ENCODE measurements at regions not wholly inside any gene's neighbourhood (a gene's known extent, or its start where the extent isn't known, plus 50 kb on each side); places are given as distances from the start of the nearest gene placed in this dataset.

GRCh38 chr2:180621366-180621765, 359.0 kb upstream of the UBE2E3 start:
- intact Hi-C loops (cut with DNase I; ENCODE audit: low total_unique reads), result no loop called here

DNA sequence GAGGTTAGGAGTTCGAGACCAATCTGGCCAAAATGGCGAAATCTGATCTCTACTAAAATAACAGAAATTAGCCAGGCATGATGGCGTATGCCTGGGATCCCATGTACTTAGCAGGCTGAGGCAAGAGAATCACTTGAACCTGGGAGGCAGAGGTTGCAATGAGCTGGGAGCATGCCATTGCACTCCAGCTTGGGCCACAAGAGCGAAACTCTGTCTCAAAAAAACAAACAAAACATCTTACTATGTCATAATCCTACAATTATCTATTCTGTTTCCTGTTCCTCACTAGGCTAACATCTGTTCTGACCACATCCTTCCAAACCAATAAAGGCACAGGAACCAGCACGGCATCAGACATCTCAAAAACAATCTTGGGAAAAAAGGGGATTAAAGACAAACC, 361.8 kb upstream of the UBE2E3 start:
- intact Hi-C loops (cut with DNase I; ENCODE audit: low total_unique reads), result no loop called here
- no peak overlapping the region for H3K4me3 ChIP-seq (ENCODE audit: low read depth, poor library complexity, severe bottlenecking)
- DNase-seq (ENCODE audit: low spot score in 2 of 2), result no peak
- WGBS, 2 donors, result 88 to 90% methylated on average over 5 of the region's 5 CpGs
- TF ChIP-seq POLR2A (IDR thresholded peaks at IDR 0.05), result no peak
- TF ChIP-seq, protein P1, sequence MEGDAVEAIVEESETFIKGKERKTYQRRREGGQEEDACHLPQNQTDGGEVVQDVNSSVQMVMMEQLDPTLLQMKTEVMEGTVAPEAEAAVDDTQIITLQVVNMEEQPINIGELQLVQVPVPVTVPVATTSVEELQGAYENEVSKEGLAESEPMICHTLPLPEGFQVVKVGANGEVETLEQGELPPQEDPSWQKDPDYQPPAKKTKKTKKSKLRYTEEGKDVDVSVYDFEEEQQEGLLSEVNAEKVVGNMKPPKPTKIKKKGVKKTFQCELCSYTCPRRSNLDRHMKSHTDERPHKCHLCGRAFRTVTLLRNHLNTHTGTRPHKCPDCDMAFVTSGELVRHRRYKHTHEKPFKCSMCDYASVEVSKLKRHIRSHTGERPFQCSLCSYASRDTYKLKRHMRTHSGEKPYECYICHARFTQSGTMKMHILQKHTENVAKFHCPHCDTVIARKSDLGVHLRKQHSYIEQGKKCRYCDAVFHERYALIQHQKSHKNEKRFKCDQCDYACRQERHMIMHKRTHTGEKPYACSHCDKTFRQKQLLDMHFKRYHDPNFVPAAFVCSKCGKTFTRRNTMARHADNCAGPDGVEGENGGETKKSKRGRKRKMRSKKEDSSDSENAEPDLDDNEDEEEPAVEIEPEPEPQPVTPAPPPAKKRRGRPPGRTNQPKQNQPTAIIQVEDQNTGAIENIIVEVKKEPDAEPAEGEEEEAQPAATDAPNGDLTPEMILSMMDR (IDR thresholded peaks at IDR 0.05), result no peak

More at GRCh38 chr2:180621366-180621765, 359.0 kb upstream of the UBE2E3 start:
- DNase-seq (ENCODE audit: low spot score in 2 of 2), result no peak
- TF ChIP-seq, protein P1 (IDR thresholded peaks at IDR 0.05), result no peak
- no peak for TF ChIP-seq POLR2A (IDR thresholded peaks at IDR 0.05)
- no peak overlapping the region for H3K4me3 ChIP-seq (ENCODE audit: low read depth, poor library complexity, severe bottlenecking)

GRCh38 chr2:180614776-180615175, 365.6 kb upstream of the UBE2E3 start:
- 76 to 77% methylated on average over 2 of the region's 2 CpGs for WGBS, 2 donors
- H3K4me3 ChIP-seq (ENCODE audit: low read depth, poor library complexity, severe bottlenecking), result no peak overlapping the region
- TF ChIP-seq, protein P1 (IDR thresholded peaks at IDR 0.05), result no peak
- TF ChIP-seq POLR2A (IDR thresholded peaks at IDR 0.05), result no peak
- intact Hi-C loops (cut with DNase I; ENCODE audit: low total_unique reads), result no loop called here
- DNase-seq (ENCODE audit: low spot score in 2 of 2), result no peak

DNA sequence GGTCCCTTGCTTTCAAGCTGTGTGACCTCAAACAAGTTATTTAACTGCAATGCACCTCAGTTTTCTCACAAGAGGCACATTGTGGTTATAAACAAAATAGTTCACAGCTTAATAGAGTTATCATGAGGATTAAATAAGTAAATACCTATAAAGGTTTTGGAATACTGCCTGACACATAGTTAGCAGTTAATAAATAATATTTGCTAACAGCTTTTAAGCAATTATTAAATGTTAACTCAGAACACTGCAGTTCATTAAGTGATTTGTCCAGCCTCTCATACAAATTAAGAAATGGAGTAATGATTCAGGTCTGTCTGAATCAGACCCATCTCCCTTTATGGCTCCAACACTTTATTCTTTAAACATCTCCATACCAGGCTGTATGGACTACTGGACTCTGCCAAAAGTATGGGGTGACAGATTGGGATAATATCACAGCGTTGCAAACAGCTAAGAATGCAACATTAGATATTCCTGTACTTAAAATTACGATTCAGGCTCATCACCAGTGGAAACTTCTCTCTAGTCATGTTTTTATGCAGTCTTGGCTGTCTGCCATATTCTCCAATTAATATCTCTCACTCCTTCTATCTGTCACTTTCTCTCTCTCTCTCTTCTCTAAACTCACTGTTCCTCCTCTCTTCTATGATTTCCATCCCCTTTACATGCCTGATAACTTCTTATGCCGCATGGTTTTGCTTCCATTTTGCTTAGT, 370.6 kb upstream of the UBE2E3 start:
- WGBS, 2 donors, result 53 to 55% methylated on average over 3 of the region's 3 CpGs
- intact Hi-C loops (cut with DNase I; ENCODE audit: low total_unique reads), result no loop called here
- DNase-seq (ENCODE audit: low spot score in 2 of 2), result no peak
- TF ChIP-seq, protein P1 (IDR thresholded peaks at IDR 0.05), result no peak
- TF ChIP-seq POLR2A (IDR thresholded peaks at IDR 0.05), result no peak
- no peak overlapping the region for H3K4me3 ChIP-seq (ENCODE audit: low read depth, poor library complexity, severe bottlenecking)

GRCh38 chr2:180607514-180608049, 372.8 kb upstream of the UBE2E3 start:
- 76 to 80% methylated on average over 4 of the region's 4 CpGs for WGBS, 2 donors
- no peak for DNase-seq (ENCODE audit: low spot score in 2 of 2)
- intact Hi-C loops (cut with DNase I; ENCODE audit: low total_unique reads), result no loop called here
- no peak for TF ChIP-seq POLR2A (IDR thresholded peaks at IDR 0.05)
- TF ChIP-seq, protein P1 (IDR thresholded peaks at IDR 0.05), result no peak
- H3K4me3 ChIP-seq (ENCODE audit: low read depth, poor library complexity, severe bottlenecking), result no peak overlapping the region

- no peak for DNase-seq (ENCODE audit: low spot score in 2 of 2)
- no peak overlapping the region for H3K4me3 ChIP-seq (ENCODE audit: low read depth, poor library complexity, severe bottlenecking)
- TF ChIP-seq, protein P1 (IDR thresholded peaks at IDR 0.05), result no peak
- TF ChIP-seq POLR2A (IDR thresholded peaks at IDR 0.05), result no peak
- intact Hi-C loops (cut with DNase I; ENCODE audit: low total_unique reads), result no loop called here
- 51 to 53% methylated on average over 4 of the region's 4 CpGs for WGBS, 2 donors
Measured at GRCh38 chr2:180604077-180604476, 376.3 kb upstream of the UBE2E3 start.

Data from lower leg skin (tissue), 4 donors.